ENCODE measurements at regions not wholly inside any gene's neighbourhood (a gene's known extent, or its start where the extent isn't known, plus 50 kb on each side); places are given as distances from the start of the nearest gene placed in this dataset.

GRCh38 chr7:125492521-125492920 lies 562.9 kb upstream of the POT1 start:
- H3K4me1 Mint-ChIP-seq (ENCODE audit: low read depth) = no peaks in the 10 kb centered on the region
- H3K9me3 Mint-ChIP-seq (ENCODE audit: low read depth) = no peaks in the 10 kb centered on the region
- no peak for TF ChIP-seq CTCF (IDR thresholded peaks at IDR 0.05; ENCODE audit: unreplicated experiment)
- no peaks in the 10 kb centered on the region for H3K36me3 Mint-ChIP-seq (ENCODE audit: insufficient read depth)
- no peak overlapping the region for H3K27ac Mint-ChIP-seq
- no peak overlapping the region for H3K4me3 Mint-ChIP-seq (ENCODE audit: low read depth)
- no peaks in the 10 kb centered on the region for H3K27me3 Mint-ChIP-seq
- DNase-seq (ENCODE audit: low spot score, unreplicated experiment) = no peak

- Mint-ChIP-seq H3K36me3 (ENCODE audit: insufficient read depth) (no peaks in the 10 kb centered on the region), H3K4me3 (ENCODE audit: low read depth) (no peak overlapping the region), H3K4me1 (ENCODE audit: low read depth) (peaks cover 1% of the 10 kb centered on the region), H3K9me3 (ENCODE audit: low read depth) (no peaks in the 10 kb centered on the region), H3K27ac (no peak overlapping the region), H3K27me3 (no peaks in the 10 kb centered on the region)
- no peak for TF ChIP-seq CTCF (IDR thresholded peaks at IDR 0.05; ENCODE audit: unreplicated experiment)
- no peak for DNase-seq (ENCODE audit: low spot score, unreplicated experiment)
Measured at GRCh38 chr7:125491137-125491536, 561.5 kb upstream of the POT1 start.

- Mint-ChIP-seq H3K36me3 (ENCODE audit: insufficient read depth) (no peaks in the 10 kb centered on the region), H3K4me1 (ENCODE audit: low read depth) (peaks cover 1% of the 10 kb centered on the region), H3K27ac (no peak overlapping the region), H3K4me3 (ENCODE audit: low read depth) (no peak overlapping the region), H3K9me3 (ENCODE audit: low read depth) (no peaks in the 10 kb centered on the region), H3K27me3 (no peaks in the 10 kb centered on the region)
- DNase-seq (ENCODE audit: low spot score, unreplicated experiment) = no peak
- TF ChIP-seq CTCF (IDR thresholded peaks at IDR 0.05; ENCODE audit: unreplicated experiment) = no peak
Measured at GRCh38 chr7:125490167-125490566, 560.5 kb upstream of the POT1 start.

GRCh38 chr7:125485223-125485622 lies 555.6 kb upstream of the POT1 start:
- H3K36me3 Mint-ChIP-seq (ENCODE audit: insufficient read depth) = no peaks in the 10 kb centered on the region
- H3K9me3 Mint-ChIP-seq (ENCODE audit: low read depth) = no peaks in the 10 kb centered on the region
- H3K27ac Mint-ChIP-seq = no peak overlapping the region
- H3K4me3 Mint-ChIP-seq (ENCODE audit: low read depth) = no peak overlapping the region
- H3K4me1 Mint-ChIP-seq (ENCODE audit: low read depth) = peaks cover 1% of the 10 kb centered on the region
- no peaks in the 10 kb centered on the region for H3K27me3 Mint-ChIP-seq
- no peak for DNase-seq (ENCODE audit: low spot score, unreplicated experiment)
- no peak for TF ChIP-seq CTCF (IDR thresholded peaks at IDR 0.05; ENCODE audit: unreplicated experiment)

- no peaks in the 10 kb centered on the region for H3K36me3 Mint-ChIP-seq (ENCODE audit: insufficient read depth)
- no peak overlapping the region for H3K27ac Mint-ChIP-seq
- no peaks in the 10 kb centered on the region for H3K9me3 Mint-ChIP-seq (ENCODE audit: low read depth)
- peaks cover 1% of the 10 kb centered on the region for H3K4me1 Mint-ChIP-seq (ENCODE audit: low read depth)
- H3K4me3 Mint-ChIP-seq (ENCODE audit: low read depth) = no peak overlapping the region
- no peak for DNase-seq (ENCODE audit: low spot score, unreplicated experiment)
- H3K27me3 Mint-ChIP-seq = no peaks in the 10 kb centered on the region
- TF ChIP-seq CTCF (IDR thresholded peaks at IDR 0.05; ENCODE audit: unreplicated experiment) = no peak
Measured at GRCh38 chr7:125484755-125485154, 555.1 kb upstream of the POT1 start.

All from progenitor cell of endocrine pancreas (in vitro differentiated cells).